Fibroblast of the aortic adventitia (primary cell): ENCODE measurements at regions not wholly inside any gene's neighbourhood (a gene's known extent, or its start where the extent isn't known, plus 50 kb on each side); places are given as distances from the start of the nearest gene placed in this dataset.

Experiments
- DNase-seq: peaks from one replicate; pipeline ENCODE4 v3.0.0-alpha.2; 2010; ENCODE audit warnings: low read depth
- H3K4me3 ChIP-seq: 2 replicates; pipeline ENCODE4 v1.5.1; 2011; ENCODE audit warnings: low read depth, mild to moderate bottlenecking, control low read depth, low read length, moderate library complexity
- CTCF ChIP-seq: IDR thresholded peaks from 2 replicates; pipeline ENCODE4 v1.5.1; 2011; ENCODE audit warnings: mild to moderate bottlenecking, low read length, control low read depth, inconsistent platforms; ENCODE audit not compliant: insufficient read depth

GRCh38 chr5:159730285-159730684 lies 186.0 kb upstream of the ADRA1B start:
- no peak for DNase-seq
- H3K4me3 ChIP-seq: no peak overlapping the region
- TF ChIP-seq CTCF: no peak

GRCh38 chr5:159732220-159732619 lies 184.1 kb upstream of the ADRA1B start:
- no peak for DNase-seq
- no peak for TF ChIP-seq CTCF
- H3K4me3 ChIP-seq: no peak overlapping the region

GRCh38 chr5:159734366-159734765 lies 181.9 kb upstream of the ADRA1B start:
- TF ChIP-seq CTCF: no peak
- H3K4me3 ChIP-seq: no peak overlapping the region

GRCh38 chr5:159735036-159735435 lies 181.2 kb upstream of the ADRA1B start:
- no peak for TF ChIP-seq CTCF
- DNase-seq: no peak

More at GRCh38 chr5:159734366-159734765, 181.9 kb upstream of the ADRA1B start:
- DNase-seq: no peak

GRCh38 chr5:159735749-159736660 lies 180.3 kb upstream of the ADRA1B start:
- TF ChIP-seq CTCF: no peak
- H3K4me3 ChIP-seq: no peak overlapping the region
- no peak for DNase-seq

More at GRCh38 chr5:159735036-159735435, 181.2 kb upstream of the ADRA1B start:
- H3K4me3 ChIP-seq: no peak overlapping the region

- DNase-seq: no peak
- no peak for TF ChIP-seq CTCF
- no peak overlapping the region for H3K4me3 ChIP-seq
Observed at GRCh38 chr5:159736844-159737243, 179.4 kb upstream of the ADRA1B start.
